HUES6 (cell line): ENCODE measurements at regions not wholly inside any gene's neighbourhood (a gene's known extent, or its start where the extent isn't known, plus 50 kb on each side); places are given as distances from the start of the nearest gene placed in this dataset.
"Not testable (repeated sequence)": the region's sequence is repeated elsewhere in the genome, so short reads cannot be mapped to it uniquely, and the experiment has no call there.

ENCODE experiments used
- H3K27ac ChIP-seq: 2 replicates; pipeline ENCODE4 v1.7.0; 2013; ENCODE audit warnings: low read depth, mild to moderate bottlenecking, low read length, inconsistent platforms
- H3K27me3 ChIP-seq: 2 replicates; pipeline ENCODE4 v1.6.1; 2013; ENCODE audit warnings: low read length; ENCODE audit not compliant: control insufficient read depth, insufficient read depth
- H3K36me3 ChIP-seq: 2 replicates; pipeline ENCODE4 v1.6.1; 2013; ENCODE audit warnings: low read length; ENCODE audit not compliant: control insufficient read depth, insufficient read depth
- H3K4me1 ChIP-seq: 2 replicates; pipeline ENCODE4 v1.6.1; 2013; ENCODE audit warnings: low read length; ENCODE audit not compliant: control insufficient read depth, insufficient read depth
- H3K4me3 ChIP-seq: 2 replicates; pipeline ENCODE4 v1.5.1; 2013; ENCODE audit warnings: low read depth, low read length
- H3K9ac ChIP-seq: one replicate; pipeline ENCODE4 v1.6.1; 2013; ENCODE audit warnings: mild to moderate bottlenecking, low read length
- H3K9me3 ChIP-seq: 2 replicates; pipeline ENCODE4 v1.6.1; 2013; ENCODE audit warnings: low read depth, low read length; ENCODE audit not compliant: control insufficient read depth, insufficient read depth

- Histone ChIP-seq H3K9me3 (no peaks in the 10 kb centered on the region), H3K27ac (no peak overlapping the region), H3K4me1 (no peaks in the 10 kb centered on the region), H3K4me3 (no peak overlapping the region), H3K9ac (no peak overlapping the region), H3K27me3 (no peaks in the 10 kb centered on the region), H3K36me3 (no peaks in the 10 kb centered on the region)
Observed at GRCh38 chr2:53314718-53315117, 452.9 kb upstream of the CHAC2 start.

GRCh38 chr2:53313644-53314043 lies 454.0 kb upstream of the CHAC2 start:
- H3K9ac ChIP-seq, H3K36me3 ChIP-seq, H3K27ac ChIP-seq, H3K9me3 ChIP-seq, H3K27me3 ChIP-seq, H3K4me1 ChIP-seq, H3K4me3 ChIP-seq: not testable (repeated sequence)

DNA sequence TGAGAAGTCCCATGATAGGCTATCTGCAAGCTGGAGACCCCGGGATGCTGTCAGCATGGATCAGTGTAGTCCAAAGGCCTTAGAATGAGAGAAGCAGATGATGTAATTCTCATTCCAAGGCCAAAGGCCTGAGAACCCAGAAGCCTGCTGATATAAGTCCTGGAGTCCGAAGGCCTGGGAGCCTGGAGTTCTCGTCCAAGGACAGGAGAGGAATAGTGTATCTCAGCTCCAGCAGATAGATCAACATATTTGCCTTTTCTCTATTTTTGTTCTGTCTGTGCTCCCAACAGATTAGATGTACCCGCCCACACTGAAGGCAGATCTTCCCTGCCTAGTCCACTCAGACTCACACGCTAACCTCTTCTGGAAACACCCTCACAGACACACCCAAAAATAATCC lies 454.9 kb upstream of the CHAC2 start:
- Histone ChIP-seq H3K27me3 (no peaks in the 10 kb centered on the region), H3K36me3 (no peaks in the 10 kb centered on the region), H3K4me1 (no peaks in the 10 kb centered on the region), H3K4me3 (no peak overlapping the region), H3K9ac (no peak overlapping the region), H3K27ac (no peak overlapping the region), H3K9me3 (no peaks in the 10 kb centered on the region)

DNA sequence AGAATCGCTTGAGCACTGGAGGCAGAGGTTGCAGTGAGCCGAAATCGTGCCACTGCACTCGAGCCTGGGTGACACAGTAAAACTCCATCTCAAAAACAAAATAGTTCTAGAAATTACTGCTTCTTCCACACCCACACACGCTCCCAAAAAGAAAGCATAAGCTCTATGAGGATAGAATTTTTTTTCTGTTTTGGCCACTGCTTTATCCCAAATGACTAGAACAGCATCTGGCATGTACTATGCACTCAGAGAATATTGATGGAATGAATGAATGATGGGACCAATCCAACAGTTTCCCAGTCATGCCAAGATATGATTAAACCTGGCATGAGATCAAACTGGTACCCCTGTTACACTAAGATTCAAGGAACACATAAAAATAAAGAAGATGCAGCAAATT lies 455.4 kb upstream of the CHAC2 start:
- Histone ChIP-seq H3K4me3 (no peak overlapping the region), H3K27me3 (no peaks in the 10 kb centered on the region), H3K4me1 (no peaks in the 10 kb centered on the region), H3K36me3 (no peaks in the 10 kb centered on the region), H3K27ac (no peak overlapping the region), H3K9me3 (no peaks in the 10 kb centered on the region), H3K9ac (no peak overlapping the region)

GRCh38 chr2:53303012-53303578 lies 464.5 kb upstream of the CHAC2 start:
- no peaks in the 10 kb centered on the region for H3K27me3 ChIP-seq
- H3K4me1 ChIP-seq: no peaks in the 10 kb centered on the region
- H3K9me3 ChIP-seq: no peaks in the 10 kb centered on the region
- H3K4me3 ChIP-seq: no peak overlapping the region
- H3K9ac ChIP-seq: no peak overlapping the region
- H3K27ac ChIP-seq: no peak overlapping the region
- no peaks in the 10 kb centered on the region for H3K36me3 ChIP-seq

- Histone ChIP-seq H3K4me3 (no peak overlapping the region), H3K9me3 (no peaks in the 10 kb centered on the region), H3K36me3 (no peaks in the 10 kb centered on the region), H3K9ac (no peak overlapping the region), H3K4me1 (no peaks in the 10 kb centered on the region), H3K27ac (no peak overlapping the region), H3K27me3 (no peaks in the 10 kb centered on the region)
Observed at GRCh38 chr2:53302455-53302854, 465.1 kb upstream of the CHAC2 start.

- no peaks in the 10 kb centered on the region for H3K27me3 ChIP-seq
- H3K4me3 ChIP-seq: no peak overlapping the region
- H3K9me3 ChIP-seq: no peaks in the 10 kb centered on the region
- H3K4me1 ChIP-seq: peaks cover 10% of the 10 kb centered on the region
- H3K36me3 ChIP-seq: no peaks in the 10 kb centered on the region
- H3K27ac ChIP-seq: no peak overlapping the region
- no peak overlapping the region for H3K9ac ChIP-seq
Observed at GRCh38 chr2:53289309-53290006, 478.1 kb upstream of the CHAC2 start.

DNA sequence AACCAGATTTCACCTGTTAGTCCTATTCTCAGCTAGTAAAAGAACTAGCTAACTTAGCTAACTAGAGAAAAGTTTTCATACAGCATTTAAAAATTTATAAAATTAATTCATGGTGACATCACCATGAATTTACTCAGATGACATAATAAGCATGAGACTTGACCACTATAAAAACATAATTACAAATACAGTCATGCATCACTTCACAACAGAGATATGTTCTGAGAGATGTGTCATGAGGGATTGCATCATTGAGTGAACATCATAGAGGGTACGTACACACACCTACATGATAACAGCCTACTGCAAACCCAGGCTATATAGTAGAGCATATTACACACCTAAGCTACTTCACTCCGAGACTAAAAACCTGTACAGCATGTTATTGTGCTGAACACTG lies 481.3 kb upstream of the CHAC2 start:
- H3K36me3 ChIP-seq: no peaks in the 10 kb centered on the region
- no peak overlapping the region for H3K4me3 ChIP-seq
- H3K27me3 ChIP-seq: no peaks in the 10 kb centered on the region
- H3K4me1 ChIP-seq: peaks cover 10% of the 10 kb centered on the region
- H3K9me3 ChIP-seq: no peaks in the 10 kb centered on the region
- H3K27ac ChIP-seq: no peak overlapping the region
- no peak overlapping the region for H3K9ac ChIP-seq

DNA sequence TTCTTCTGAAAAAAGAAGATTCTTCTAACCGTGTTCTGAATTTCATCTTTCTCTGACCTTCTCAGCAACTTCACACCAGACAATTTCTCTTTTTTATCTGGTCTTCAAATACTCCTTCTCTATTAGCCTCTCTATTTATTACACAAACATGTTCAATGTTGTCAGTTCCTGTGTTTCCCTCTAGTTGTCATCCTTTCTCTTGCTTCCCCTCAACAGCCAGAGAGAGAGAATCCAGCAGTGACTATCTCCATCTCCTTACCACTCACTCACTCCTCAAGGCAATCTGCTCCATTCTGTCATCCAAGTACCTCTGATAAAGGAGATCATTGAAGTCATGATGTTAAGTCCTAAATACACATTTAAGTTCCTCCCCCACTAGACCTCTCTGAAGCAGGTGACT lies 491.9 kb upstream of the CHAC2 start:
- H3K4me3 ChIP-seq: no peak overlapping the region
- H3K36me3 ChIP-seq: no peaks in the 10 kb centered on the region
- no peaks in the 10 kb centered on the region for H3K27me3 ChIP-seq
- H3K27ac ChIP-seq: no peak overlapping the region
- H3K4me1 ChIP-seq: peaks cover 9% of the 10 kb centered on the region; the same call in 1 of the 2 replicates
- no peak overlapping the region for H3K9ac ChIP-seq
- 0 out of 2 replicates have a peak, but pooled peaks cover 2% of the 10 kb centered on the region for H3K9me3 ChIP-seq

- 0 out of 2 replicates have a peak, but pooled peaks cover 2% of the 10 kb centered on the region for H3K9me3 ChIP-seq
Observed at GRCh38 chr2:53268626-53269025, 499.0 kb upstream of the CHAC2 start.

GRCh38 chr2:53268086-53268485 lies 499.5 kb upstream of the CHAC2 start:
- Histone ChIP-seq H3K4me3 (no peak overlapping the region), H3K9ac (no peak overlapping the region)

More at GRCh38 chr2:53268626-53269025, 499.0 kb upstream of the CHAC2 start:
- Histone ChIP-seq H3K27me3 (no peaks in the 10 kb centered on the region), H3K36me3 (no peaks in the 10 kb centered on the region), H3K9ac (no peak overlapping the region), H3K4me1 (0 out of 2 replicates have a peak, but pooled peaks cover 3% of the 10 kb centered on the region), H3K4me3 (no peak overlapping the region), H3K27ac (no peak overlapping the region)

More at GRCh38 chr2:53268086-53268485, 499.5 kb upstream of the CHAC2 start:
- no peaks in the 10 kb centered on the region for H3K36me3 ChIP-seq
- H3K27me3 ChIP-seq: no peaks in the 10 kb centered on the region
- 0 out of 2 replicates have a peak, but pooled peaks cover 2% of the 10 kb centered on the region for H3K9me3 ChIP-seq
- 0 out of 2 replicates have a peak, but pooled peaks cover 3% of the 10 kb centered on the region for H3K4me1 ChIP-seq
- no peak overlapping the region for H3K27ac ChIP-seq
